Activated CD8-positive, alpha-beta memory T cell treated with anti-CD3 and anti-CD28 coated beads, Interleukin-2, amount 10 ng/mL, durations not matched to agents 7 days and 5 days (primary cell): ENCODE measurements at regions not wholly inside any gene's neighbourhood (a gene's known extent, or its start where the extent isn't known, plus 50 kb on each side); places are given as distances from the start of the nearest gene placed in this dataset.

Experiments
- ATAC-seq: fragments of 150-1000 bp; cut with Tn5 transposase; one replicate; pipeline ENCODE4 v1.10.0; 2021; ENCODE audit warnings: moderate library complexity
- CTCF ChIA-PET: fragments of 350-600 bp; sonication (Branson Sonifier 250); formaldehyde crosslinking; loops from one replicate; lab custom pipeline; 2021; ENCODE audit warnings: antibody characterized with exemption; lab: Charles Lee
- DNase-seq: peaks from one replicate; pipeline ENCODE4 v3.0.0-alpha.2; 2020
- H3K27ac Mint-ChIP-seq: one replicate; pipeline ENCODE4 v1.8.0; 2021; ENCODE audit warnings: mild to moderate bottlenecking, mixed read lengths
- H3K27me3 Mint-ChIP-seq: one replicate; pipeline ENCODE4 v1.8.0; 2021; ENCODE audit warnings: mixed read lengths
- H3K36me3 Mint-ChIP-seq: one replicate; pipeline ENCODE4 v1.8.0; 2021; ENCODE audit warnings: mild to moderate bottlenecking, mixed read lengths
- H3K4me1 Mint-ChIP-seq: one replicate; pipeline ENCODE4 v1.8.0; 2021; ENCODE audit warnings: mixed read lengths
- H3K4me3 Mint-ChIP-seq: one replicate; pipeline ENCODE4 v1.8.0; 2021; ENCODE audit warnings: mild to moderate bottlenecking, moderate library complexity, mixed read lengths
- H3K9me3 Mint-ChIP-seq: one replicate; pipeline ENCODE4 v1.8.0; 2022; ENCODE audit warnings: low read depth, mixed read lengths

DNA sequence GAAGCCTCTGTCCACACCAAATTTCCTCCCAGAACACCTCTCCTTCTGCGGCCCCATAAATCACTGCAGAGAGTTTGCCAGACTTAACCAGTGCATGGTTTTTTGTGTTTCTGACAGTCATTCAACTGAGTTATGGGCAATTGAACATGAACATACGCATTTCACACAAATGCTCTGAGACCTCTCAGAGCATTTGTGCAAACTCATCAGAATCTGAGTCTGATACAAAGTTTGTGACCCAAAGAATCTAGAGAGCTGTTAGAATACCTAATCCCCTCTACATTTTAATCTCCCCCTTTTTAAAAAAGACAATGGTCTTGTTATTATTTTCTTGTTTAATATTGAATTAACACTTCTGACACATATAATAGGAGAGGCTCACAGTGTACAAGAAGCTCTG is 416.9 kb upstream of the SMARCA2 start:
- H3K9me3 Mint-ChIP-seq, result no peaks in the 10 kb centered on the region
- no peak overlapping the region for H3K4me3 Mint-ChIP-seq
- ATAC-seq (no peak), DNase-seq (no peak)
- no peak overlapping the region for H3K27ac Mint-ChIP-seq
- no peaks in the 10 kb centered on the region for H3K36me3 Mint-ChIP-seq
- H3K27me3 Mint-ChIP-seq, result no peaks in the 10 kb centered on the region
- no peaks in the 10 kb centered on the region for H3K4me1 Mint-ChIP-seq
- CTCF ChIA-PET, result no interaction called here

DNA sequence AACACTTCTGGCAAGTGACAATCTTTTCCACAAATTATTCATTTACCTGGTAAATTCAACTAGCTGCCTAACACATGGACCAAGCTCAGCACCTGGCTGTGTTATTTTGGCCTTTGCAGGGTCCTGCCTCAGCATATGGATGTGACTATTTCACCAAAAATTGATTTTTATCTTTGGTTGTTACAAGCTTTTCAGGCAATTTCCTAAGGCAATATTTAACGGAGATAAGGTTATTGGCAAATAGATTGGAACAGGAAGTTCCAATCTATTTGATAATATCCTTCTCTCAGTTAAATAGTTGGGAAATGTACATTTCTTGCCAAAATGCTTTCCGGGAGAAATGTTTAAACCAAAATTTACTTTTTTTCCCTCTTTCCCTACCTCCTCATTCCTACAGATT is 415.2 kb upstream of the SMARCA2 start:
- ATAC-seq (no peak), DNase-seq (no peak)
- CTCF ChIA-PET, result no interaction called here
- H3K4me3 Mint-ChIP-seq, result no peak overlapping the region
- H3K4me1 Mint-ChIP-seq, result no peaks in the 10 kb centered on the region
- no peaks in the 10 kb centered on the region for H3K9me3 Mint-ChIP-seq
- H3K36me3 Mint-ChIP-seq, result no peaks in the 10 kb centered on the region
- no peaks in the 10 kb centered on the region for H3K27me3 Mint-ChIP-seq
- H3K27ac Mint-ChIP-seq, result no peak overlapping the region

DNA sequence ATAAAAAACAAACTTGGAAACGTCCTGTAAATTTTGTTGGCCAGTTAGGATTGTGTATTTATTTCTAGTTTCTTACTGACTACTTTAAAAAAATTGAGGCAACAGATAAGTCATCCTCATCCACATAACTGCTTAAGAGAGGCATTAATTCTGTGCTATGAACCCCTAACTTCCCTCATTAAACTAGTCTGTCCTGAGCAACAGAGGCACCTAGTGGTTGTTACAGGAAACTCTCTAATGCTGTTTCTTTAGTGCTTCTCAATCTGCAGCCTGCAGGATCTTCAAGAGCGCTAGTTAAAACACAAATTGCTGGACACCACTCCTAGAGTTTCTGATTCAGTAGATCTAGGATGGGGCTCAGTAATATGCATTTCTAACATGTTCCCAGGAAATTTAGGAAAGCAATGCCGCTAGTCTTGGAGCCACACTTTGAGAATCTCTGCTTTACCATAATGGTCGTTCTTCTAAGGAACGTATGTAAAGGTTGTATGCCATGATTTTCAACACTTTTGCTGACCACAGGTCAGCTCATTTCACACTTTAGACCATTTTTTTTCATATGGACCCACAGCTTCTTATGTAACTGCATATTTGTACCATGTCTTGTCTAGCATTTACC is 410.1 kb upstream of the SMARCA2 start:
- H3K4me3 Mint-ChIP-seq, result no peak overlapping the region
- CTCF ChIA-PET, result no interaction called here

DNA sequence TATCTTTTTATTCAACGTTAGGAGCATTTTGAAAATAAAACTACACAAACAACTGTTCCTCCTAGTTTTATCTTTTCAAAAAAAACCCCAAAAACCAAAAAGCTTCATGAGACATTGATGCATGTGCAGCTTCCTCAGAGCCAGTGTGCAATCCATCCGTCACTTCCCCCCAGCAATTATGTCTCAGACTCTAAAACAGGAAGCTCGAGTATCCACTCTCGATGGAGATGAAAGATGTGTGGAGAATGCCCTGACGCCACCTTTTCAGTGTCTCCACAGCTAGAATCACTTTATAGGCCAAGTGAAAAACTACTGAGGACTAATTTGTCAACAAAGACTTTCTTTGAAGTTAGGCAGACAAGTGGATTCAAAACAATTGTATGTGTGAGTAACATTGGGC is 408.9 kb upstream of the SMARCA2 start:
- no peak overlapping the region for H3K27ac Mint-ChIP-seq
- no peaks in the 10 kb centered on the region for H3K36me3 Mint-ChIP-seq
- DNase-seq (no peak), ATAC-seq (no peak)
- no peak overlapping the region for H3K4me3 Mint-ChIP-seq
- CTCF ChIA-PET, result interaction anchor here (0.6 to 0.8 kb wide), 2 partner anchors 13 to 557 kb away, joined by 3 read pairs; no protein-coding TSS in a partner anchor
- no peaks in the 10 kb centered on the region for H3K9me3 Mint-ChIP-seq
- H3K27me3 Mint-ChIP-seq, result peaks cover 5% of the 10 kb centered on the region
- H3K4me1 Mint-ChIP-seq, result no peaks in the 10 kb centered on the region

More for the DNA sequence above, 410.1 kb upstream of the SMARCA2 start:
- Mint-ChIP-seq H3K9me3 (no peaks in the 10 kb centered on the region), H3K4me1 (no peaks in the 10 kb centered on the region), H3K27ac (no peak overlapping the region), H3K27me3 (peaks cover 5% of the 10 kb centered on the region), H3K36me3 (no peaks in the 10 kb centered on the region)
- ATAC-seq (no peak), DNase-seq (no peak)

DNA sequence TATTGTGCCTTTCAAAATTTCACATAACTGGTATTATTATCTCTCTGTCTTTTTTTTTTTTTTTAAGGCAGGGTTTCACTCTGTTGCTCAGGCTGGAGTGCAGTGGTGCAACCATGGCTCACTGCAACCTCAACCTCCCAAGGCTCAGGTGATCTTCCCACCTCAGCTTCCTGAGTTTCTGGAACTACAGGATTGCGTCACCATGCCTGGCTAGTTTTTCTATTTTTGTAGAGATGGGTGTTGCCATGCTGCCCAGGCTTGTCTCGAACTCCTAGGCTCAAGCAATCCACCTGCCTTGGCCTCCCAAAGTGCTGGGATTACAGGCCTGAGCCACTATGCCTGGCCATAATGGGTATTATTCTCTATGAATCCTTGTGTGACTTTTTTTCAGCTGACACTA is 402.3 kb upstream of the SMARCA2 start:
- CTCF ChIA-PET, result no interaction called here
- DNase-seq, result no peak
- ATAC-seq, result no peak
- H3K4me1 Mint-ChIP-seq, result no peaks in the 10 kb centered on the region
- no peak overlapping the region for H3K27ac Mint-ChIP-seq
- peaks cover 5% of the 10 kb centered on the region for H3K27me3 Mint-ChIP-seq
- H3K9me3 Mint-ChIP-seq, result no peaks in the 10 kb centered on the region
- H3K4me3 Mint-ChIP-seq, result no peak overlapping the region
- H3K36me3 Mint-ChIP-seq, result no peaks in the 10 kb centered on the region

DNA sequence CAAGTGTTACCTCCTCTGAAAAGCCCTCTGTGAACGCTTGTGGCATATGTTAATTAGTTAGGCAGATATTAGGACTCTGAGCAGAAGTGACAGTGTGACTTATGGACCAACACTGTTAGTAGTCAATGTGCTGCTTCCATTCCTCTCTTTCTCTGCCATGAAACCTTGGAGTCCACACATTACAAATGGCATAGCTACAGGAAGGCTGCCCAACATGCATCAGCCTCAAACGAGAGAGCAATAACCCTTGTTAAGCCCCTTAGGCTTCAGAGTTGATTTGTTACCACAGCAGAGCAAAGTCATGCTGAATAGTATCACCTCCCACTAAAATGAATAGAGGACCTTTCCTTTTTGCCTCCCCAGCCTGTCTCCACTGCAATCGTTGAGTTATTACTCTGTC is 397.7 kb upstream of the SMARCA2 start:
- CTCF ChIA-PET, result no interaction called here
- DNase-seq, result no peak
- Mint-ChIP-seq H3K27me3 (no peaks in the 10 kb centered on the region), H3K36me3 (no peaks in the 10 kb centered on the region), H3K27ac (no peak overlapping the region), H3K4me3 (no peak overlapping the region), H3K4me1 (no peaks in the 10 kb centered on the region), H3K9me3 (no peaks in the 10 kb centered on the region)
- no peak for ATAC-seq

DNA sequence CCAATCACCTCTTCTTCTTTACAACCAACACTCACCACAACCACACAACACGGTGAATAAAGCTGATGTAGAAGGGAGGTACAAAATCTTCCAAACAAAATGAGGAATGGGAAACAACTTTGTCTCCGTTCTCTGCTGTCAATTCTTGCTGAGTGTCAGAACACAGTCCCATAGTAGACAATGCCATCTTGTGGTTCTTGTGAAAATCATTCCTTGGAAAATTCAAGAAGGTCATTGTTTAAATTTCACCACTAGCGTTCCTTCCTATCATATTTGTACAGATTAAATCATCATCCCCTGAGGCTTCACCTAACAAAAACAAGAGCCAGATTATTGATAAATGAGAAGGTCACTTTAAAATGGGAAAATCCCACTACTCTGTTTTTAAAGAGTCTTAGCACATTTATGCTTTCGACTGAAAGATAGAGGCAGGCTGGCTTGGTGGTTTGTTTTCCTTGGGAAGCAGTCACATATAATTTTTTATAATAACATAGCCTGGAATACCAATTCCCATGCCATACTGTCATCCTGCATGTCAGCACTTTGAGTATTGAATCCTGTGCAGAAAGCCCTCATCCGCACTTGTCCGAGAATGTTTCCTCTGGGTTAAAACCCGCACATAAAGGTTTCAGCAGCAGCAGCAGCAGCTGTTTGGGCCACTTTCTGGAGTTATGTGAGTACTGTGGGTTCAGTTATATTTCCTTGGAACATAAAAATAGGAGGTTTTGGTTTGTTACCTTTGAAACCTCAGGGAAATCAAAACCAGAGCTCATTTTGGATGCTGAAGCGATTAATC is 395.0 kb upstream of the SMARCA2 start:
- no peaks in the 10 kb centered on the region for H3K4me1 Mint-ChIP-seq
- CTCF ChIA-PET, result interaction anchor here (1.7 kb wide), 1 partner anchor 14 kb away, joined by 3 read pairs; no protein-coding TSS in a partner anchor
- H3K4me3 Mint-ChIP-seq, result no peak overlapping the region
- no peak overlapping the region for H3K27ac Mint-ChIP-seq
- ATAC-seq, result no peak
- no peaks in the 10 kb centered on the region for H3K36me3 Mint-ChIP-seq
- DNase-seq, result no peak
- H3K27me3 Mint-ChIP-seq, result no peaks in the 10 kb centered on the region
- H3K9me3 Mint-ChIP-seq, result no peaks in the 10 kb centered on the region

DNA sequence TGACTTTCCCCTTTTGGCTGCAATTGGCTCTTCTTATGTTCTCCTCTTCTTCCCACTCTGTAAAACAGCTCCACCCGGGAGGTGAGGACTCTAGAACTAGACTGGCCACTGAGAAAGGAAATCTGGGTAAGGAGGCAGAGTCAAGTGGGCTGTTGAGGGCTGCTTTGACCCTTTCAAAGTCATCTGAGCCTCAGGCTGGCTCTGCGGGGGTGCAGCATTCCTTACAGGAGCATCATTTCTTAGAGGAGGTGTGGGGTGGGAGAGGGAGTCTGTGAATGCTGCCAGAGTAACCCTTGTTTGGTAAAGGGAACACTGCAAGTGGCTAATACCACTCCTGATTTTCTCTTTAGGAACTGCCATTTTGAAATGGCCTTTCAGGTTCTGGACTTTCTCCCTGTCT is 377.7 kb upstream of the SMARCA2 start:
- H3K9me3 Mint-ChIP-seq, result no peaks in the 10 kb centered on the region
- CTCF ChIA-PET, result no interaction called here
- no peak overlapping the region for H3K4me3 Mint-ChIP-seq
- no peaks in the 10 kb centered on the region for H3K36me3 Mint-ChIP-seq
- DNase-seq, result no peak
- ATAC-seq, result no peak
- no peaks in the 10 kb centered on the region for H3K27me3 Mint-ChIP-seq
- H3K4me1 Mint-ChIP-seq, result no peaks in the 10 kb centered on the region
- H3K27ac Mint-ChIP-seq, result no peak overlapping the region

DNA sequence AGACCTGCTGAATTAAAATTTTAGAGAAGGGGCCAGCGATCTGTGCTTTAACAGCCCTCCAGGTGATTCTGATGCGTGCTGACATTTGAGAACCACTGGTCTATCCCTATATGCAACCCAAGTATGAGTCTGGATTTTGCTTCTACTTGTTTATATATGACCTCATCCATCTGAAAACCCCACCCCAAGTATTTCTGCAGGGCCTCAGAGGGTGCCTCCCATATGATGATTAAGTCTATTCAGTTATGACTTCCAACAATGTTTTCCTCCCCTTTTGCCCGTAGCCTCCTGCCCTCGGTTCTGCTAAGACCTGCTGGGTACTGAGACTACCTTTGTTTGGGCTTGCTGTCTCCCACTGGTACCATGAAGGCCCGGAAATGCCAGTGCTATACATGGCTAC is 376.0 kb upstream of the SMARCA2 start:
- ATAC-seq (no peak), DNase-seq (no peak)
- Mint-ChIP-seq H3K36me3 (no peaks in the 10 kb centered on the region), H3K27ac (no peak overlapping the region), H3K27me3 (no peaks in the 10 kb centered on the region), H3K9me3 (no peaks in the 10 kb centered on the region), H3K4me1 (no peaks in the 10 kb centered on the region), H3K4me3 (no peak overlapping the region)
- CTCF ChIA-PET, result no interaction called here

DNA sequence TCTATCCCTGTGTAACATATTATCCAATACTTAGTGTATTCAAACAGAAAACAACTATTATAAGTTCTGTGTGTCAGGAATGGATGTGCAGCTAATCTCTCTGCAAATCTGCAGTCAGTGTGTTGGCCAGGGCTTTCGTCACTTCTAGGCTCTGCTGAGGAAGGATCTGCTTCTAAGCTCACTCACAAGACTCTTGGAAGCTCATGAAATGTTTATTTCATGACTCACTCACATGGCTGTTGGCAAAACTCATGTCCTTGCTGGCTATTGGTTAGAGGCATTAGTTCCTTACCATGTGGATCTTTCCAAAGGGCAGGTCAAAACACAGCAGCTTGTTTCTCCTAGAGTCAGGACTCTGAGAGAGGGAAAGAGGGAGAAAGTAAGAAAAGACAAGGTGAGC is 367.4 kb upstream of the SMARCA2 start:
- no peaks in the 10 kb centered on the region for H3K9me3 Mint-ChIP-seq
- CTCF ChIA-PET, result no interaction called here
- H3K4me3 Mint-ChIP-seq, result no peak overlapping the region
- no peaks in the 10 kb centered on the region for H3K36me3 Mint-ChIP-seq
- no peaks in the 10 kb centered on the region for H3K27me3 Mint-ChIP-seq
- H3K4me1 Mint-ChIP-seq, result no peaks in the 10 kb centered on the region
- no peak overlapping the region for H3K27ac Mint-ChIP-seq
- ATAC-seq (no peak), DNase-seq (no peak)

DNA sequence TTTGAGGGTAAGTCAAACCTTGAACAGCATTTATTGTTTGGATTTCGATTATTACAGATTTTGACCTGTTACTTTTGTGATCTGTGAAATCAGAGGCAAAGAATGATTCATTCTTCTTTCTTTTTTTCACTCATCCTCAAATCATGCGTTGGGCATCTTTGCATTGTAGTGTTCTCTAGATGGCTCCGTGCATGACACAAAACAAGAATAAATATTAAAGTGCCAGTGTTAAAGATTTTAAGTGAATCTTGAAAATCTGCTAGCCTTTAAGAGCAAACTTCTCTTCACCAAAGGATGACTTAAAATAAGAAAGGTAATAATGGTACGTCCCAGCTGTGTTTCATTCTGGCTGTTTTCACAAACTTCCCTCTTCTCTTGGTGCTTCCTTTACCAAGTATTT is 361.9 kb upstream of the SMARCA2 start:
- Mint-ChIP-seq H3K4me3 (no peak overlapping the region), H3K4me1 (no peaks in the 10 kb centered on the region), H3K36me3 (no peaks in the 10 kb centered on the region), H3K27ac (no peak overlapping the region), H3K9me3 (no peaks in the 10 kb centered on the region), H3K27me3 (peaks cover 8% of the 10 kb centered on the region)
- CTCF ChIA-PET, result no interaction called here
- ATAC-seq (no peak), DNase-seq (no peak)

DNA sequence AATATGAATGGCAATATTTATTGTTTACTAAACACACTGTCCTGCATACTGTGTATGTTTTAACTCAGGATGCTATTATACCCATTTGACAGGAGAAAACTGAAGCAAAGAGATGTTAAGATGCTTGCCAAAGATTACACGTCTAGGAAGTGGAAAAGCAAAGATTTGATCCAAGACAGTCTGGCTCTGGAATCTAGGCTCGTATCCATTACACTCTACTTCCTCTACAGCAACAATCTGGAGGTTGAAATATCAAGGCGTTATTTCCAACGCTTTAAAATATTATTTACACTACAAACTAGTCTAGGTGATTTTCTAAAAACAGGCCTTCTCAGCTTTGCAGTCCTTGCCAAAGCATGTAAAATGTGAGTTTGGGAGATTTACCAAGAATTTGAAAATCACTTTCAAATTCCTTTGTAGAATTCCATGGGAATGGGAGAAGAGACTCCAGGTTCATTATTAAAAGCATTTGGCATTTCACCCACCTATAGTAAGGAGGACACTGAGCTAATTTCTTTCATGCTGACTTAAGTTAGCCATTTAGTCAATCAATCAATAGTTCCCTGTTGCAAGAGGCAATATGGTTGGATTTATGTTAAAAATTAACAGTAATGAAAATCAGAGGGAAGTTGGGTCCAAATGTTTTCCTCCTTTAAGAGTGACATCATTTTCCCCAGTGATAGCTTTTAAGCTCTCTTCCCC is 356.3 kb upstream of the SMARCA2 start:
- DNase-seq (no peak), ATAC-seq (no peak)
- H3K4me3 Mint-ChIP-seq, result no peak overlapping the region
- H3K4me1 Mint-ChIP-seq, result no peaks in the 10 kb centered on the region
- H3K27me3 Mint-ChIP-seq, result peaks cover 5% of the 10 kb centered on the region
- no peaks in the 10 kb centered on the region for H3K9me3 Mint-ChIP-seq
- no peaks in the 10 kb centered on the region for H3K36me3 Mint-ChIP-seq
- CTCF ChIA-PET, result no interaction called here
- H3K27ac Mint-ChIP-seq, result no peak overlapping the region

DNA sequence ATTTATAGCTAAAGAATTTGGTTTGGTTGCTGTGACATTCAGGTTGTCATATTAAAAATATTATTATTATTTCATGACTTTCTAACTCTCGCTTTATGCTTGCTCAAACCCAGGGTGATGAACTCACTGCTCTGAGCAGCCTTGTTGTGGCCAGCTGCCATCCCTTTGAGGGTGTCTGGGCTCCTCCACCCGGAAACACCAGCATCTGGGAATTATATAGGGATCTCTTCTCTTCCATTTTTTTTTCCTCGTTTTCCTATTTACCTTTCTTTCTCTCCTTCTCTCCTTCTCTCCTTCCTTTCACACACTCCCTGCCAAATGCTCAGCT is 355.8 kb upstream of the SMARCA2 start:
- H3K36me3 Mint-ChIP-seq, result no peaks in the 10 kb centered on the region
- H3K4me3 Mint-ChIP-seq, result no peak overlapping the region
- H3K4me1 Mint-ChIP-seq, result no peaks in the 10 kb centered on the region
- CTCF ChIA-PET, result no interaction called here
- peaks cover 4% of the 10 kb centered on the region for H3K27me3 Mint-ChIP-seq
- DNase-seq, result no peak
- ATAC-seq, result no peak
- no peak overlapping the region for H3K27ac Mint-ChIP-seq
- no peaks in the 10 kb centered on the region for H3K9me3 Mint-ChIP-seq

DNA sequence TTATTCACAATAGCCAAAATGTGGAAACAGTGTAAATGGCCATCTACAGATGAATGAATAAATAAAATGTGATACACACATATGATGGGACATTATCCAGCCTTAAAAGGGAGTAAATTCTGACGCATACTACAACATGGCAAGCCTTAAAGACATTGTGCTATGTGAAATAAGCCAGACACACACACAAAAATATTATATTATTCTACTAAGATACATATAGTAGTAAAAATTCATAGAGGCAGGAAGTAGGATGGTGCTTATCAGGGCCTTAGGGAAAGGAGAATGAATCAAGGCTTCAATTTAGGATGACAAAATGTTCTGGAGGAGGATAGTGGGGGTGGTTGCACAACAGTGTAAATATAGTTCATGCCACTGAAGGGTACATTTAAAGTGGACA is 346.7 kb upstream of the SMARCA2 start:
- no peaks in the 10 kb centered on the region for H3K27me3 Mint-ChIP-seq
- DNase-seq (no peak), ATAC-seq (no peak)
- H3K4me1 Mint-ChIP-seq, result no peaks in the 10 kb centered on the region
- H3K4me3 Mint-ChIP-seq, result no peak overlapping the region
- no peak overlapping the region for H3K27ac Mint-ChIP-seq
- H3K9me3 Mint-ChIP-seq, result no peaks in the 10 kb centered on the region
- CTCF ChIA-PET, result no interaction called here
- no peaks in the 10 kb centered on the region for H3K36me3 Mint-ChIP-seq
